RWPE2 (cell line): ENCODE measurements at regions not wholly inside any gene's neighbourhood (a gene's known extent, or its start where the extent isn't known, plus 50 kb on each side); places are given as distances from the start of the nearest gene placed in this dataset.
A peak's percentile ranks its signal among the peaks of the same experiment; 100 is the strongest.
"Not testable (repeated sequence)": the region's sequence is repeated elsewhere in the genome, so short reads cannot be mapped to it uniquely, and the experiment has no call there.

Source experiments
- ATAC-seq: fragments of 200-7000 bp; cut with Tn5 transposase; 3 replicates; pipeline ENCODE4 v1.9.1; 2021; ENCODE audit warnings: low read depth
- DNase-seq: peaks from one replicate; pipeline ENCODE4 v3.0.0-alpha.2; 2020; ENCODE audit warnings: low spot score
- H3K27ac ChIP-seq: fragments of 450-650 bp; 2 replicates; pipeline ENCODE4 v1.5.1; 2017; ENCODE audit warnings: mild to moderate bottlenecking; ENCODE audit not compliant: poor library complexity, severe bottlenecking
- H3K27me3 ChIP-seq: fragments of 250-450 bp; sonication (Bioruptor Pico); 2 replicates; pipeline ENCODE4 v1.5.1; 2021; ENCODE audit warnings: mild to moderate bottlenecking, moderate library complexity; ENCODE audit not compliant: insufficient read depth, poor library complexity, severe bottlenecking
- H3K36me3 ChIP-seq: fragments of 250-450 bp; sonication (Bioruptor Pico); 2 replicates; pipeline ENCODE4 v1.5.1; 2020; ENCODE audit warnings: low read depth, mild to moderate bottlenecking, moderate library complexity
- H3K4me1 ChIP-seq: fragments of 250-450 bp; sonication (Bioruptor Pico); 2 replicates; pipeline ENCODE4 v1.5.1; 2021; ENCODE audit warnings: mild to moderate bottlenecking, moderate library complexity; ENCODE audit not compliant: insufficient read depth, poor library complexity, severe bottlenecking
- H3K4me3 ChIP-seq: fragments of 250-450 bp; sonication (Bioruptor Pico); 2 replicates; pipeline ENCODE4 v1.5.1; 2021; ENCODE audit warnings: mild to moderate bottlenecking, moderate library complexity; ENCODE audit not compliant: severe bottlenecking
- H3K9me3 ChIP-seq: fragments of 250-450 bp; sonication (Bioruptor Pico); 2 replicates; pipeline ENCODE4 v1.5.1; 2021; ENCODE audit warnings: mild to moderate bottlenecking, moderate library complexity; ENCODE audit not compliant: severe bottlenecking
- CTCF ChIP-seq: fragments of 450-650 bp; IDR thresholded peaks from one replicate; pipeline ENCODE4 v1.5.1; 2017; ENCODE audit warnings: mild to moderate bottlenecking, moderate library complexity; ENCODE audit not compliant: poor library complexity, severe bottlenecking

GRCh38 chr16:60091529-60091928, 1357.4 kb upstream of the GOT2 start:
- Histone ChIP-seq H3K27ac (peak overlapping the region; percentile 27), H3K4me3 (no peak overlapping the region), H3K27me3 (no peaks in the 10 kb centered on the region), H3K9me3 (no peaks in the 10 kb centered on the region), H3K4me1 (peaks cover 15% of the 10 kb centered on the region), H3K36me3 (no peaks in the 10 kb centered on the region)
- no peak for TF ChIP-seq CTCF
- no peak for ATAC-seq
- DNase-seq: no peak

- Histone ChIP-seq H3K9me3 (no peaks in the 10 kb centered on the region), H3K4me1 (peaks cover 15% of the 10 kb centered on the region), H3K4me3 (no peak overlapping the region), H3K27me3 (no peaks in the 10 kb centered on the region), H3K36me3 (no peaks in the 10 kb centered on the region), H3K27ac (peak overlapping the region; percentile 27)
- ATAC-seq (no peak), DNase-seq (no peak)
- no peak for TF ChIP-seq CTCF
These were observed 1357.0 kb upstream of the GOT2 start for GRCh38 chr16:60091071-60091470.

GRCh38 chr16:60087530-60087929, 1353.4 kb upstream of the GOT2 start:
- Histone ChIP-seq H3K27me3 (no peaks in the 10 kb centered on the region), H3K9me3 (no peaks in the 10 kb centered on the region), H3K27ac (no peak overlapping the region), H3K4me1 (peaks cover 12% of the 10 kb centered on the region), H3K36me3 (no peaks in the 10 kb centered on the region), H3K4me3 (no peak overlapping the region)
- ATAC-seq (no peak), DNase-seq (no peak)
- no peak for TF ChIP-seq CTCF

GRCh38 chr16:60078819-60079218, 1344.7 kb upstream of the GOT2 start:
- not testable (repeated sequence) for H3K27ac ChIP-seq, H3K9me3 ChIP-seq, H3K27me3 ChIP-seq, DNase-seq, ATAC-seq, H3K36me3 ChIP-seq, H3K4me3 ChIP-seq, H3K4me1 ChIP-seq

- ATAC-seq: no peak
- no peak overlapping the region for H3K27ac ChIP-seq
These were observed 1343.7 kb upstream of the GOT2 start for GRCh38 chr16:60077861-60078260.

More at GRCh38 chr16:60077861-60078260, 1343.7 kb upstream of the GOT2 start:
- H3K4me3 ChIP-seq: no peak overlapping the region
- H3K9me3 ChIP-seq: no peaks in the 10 kb centered on the region
- no peaks in the 10 kb centered on the region for H3K36me3 ChIP-seq
- peaks cover under 1% of the 10 kb centered on the region for H3K27me3 ChIP-seq
- DNase-seq: no peak
- no peaks in the 10 kb centered on the region for H3K4me1 ChIP-seq
- TF ChIP-seq CTCF: no peak
